ENCODE measurements at regions not wholly inside any gene's neighbourhood (a gene's known extent, or its start where the extent isn't known, plus 50 kb on each side); places are given as distances from the start of the nearest gene placed in this dataset.
"Not testable (repeated sequence)": the region's sequence is repeated elsewhere in the genome, so short reads cannot be mapped to it uniquely, and the experiment has no call there.

- DNase-seq (ENCODE audit: low read depth): not testable (repeated sequence)
These were observed 60.3 kb upstream of the NMU start for GRCh38 chr4:55696424-55696823.

GRCh38 chr4:55706541-55706940 is 70.4 kb upstream of the NMU start:
- DNase-seq (ENCODE audit: low read depth): peak; percentile 5

- no peak for DNase-seq (ENCODE audit: low read depth)
These were observed 71.4 kb upstream of the NMU start for GRCh38 chr4:55707507-55707906.

- DNase-seq (ENCODE audit: low read depth): not testable (repeated sequence)
These were observed 71.9 kb upstream of the NMU start for GRCh38 chr4:55707991-55708390.

- DNase-seq (ENCODE audit: low read depth): not testable (repeated sequence)
These were observed 76.7 kb upstream of the NMU start for GRCh38 chr4:55712835-55713234.

GRCh38 chr4:55721651-55722050 is 85.6 kb upstream of the NMU start:
- DNase-seq (ENCODE audit: low read depth): no peak

- no peak for DNase-seq (ENCODE audit: low read depth)
These were observed 86.0 kb upstream of the NMU start for GRCh38 chr4:55722132-55722531.

GRCh38 chr4:55723403-55723802 is 87.3 kb upstream of the NMU start:
- no peak for DNase-seq (ENCODE audit: low read depth)

- no peak for DNase-seq (ENCODE audit: low read depth)
These were observed 89.0 kb upstream of the NMU start for GRCh38 chr4:55725057-55725456.

GRCh38 chr4:55727746-55728145 is 91.6 kb upstream of the NMU start:
- DNase-seq (ENCODE audit: low read depth): no peak

- DNase-seq (ENCODE audit: low read depth): no peak
These were observed 90.0 kb upstream of the EXOC1L start for GRCh38 chr4:55729351-55730279.

- no peak for DNase-seq (ENCODE audit: low read depth)
These were observed 89.2 kb upstream of the EXOC1L start for GRCh38 chr4:55730280-55730931.

GRCh38 chr4:55731959-55732358 is 87.6 kb upstream of the EXOC1L start:
- DNase-seq (ENCODE audit: low read depth): no peak

GRCh38 chr4:55732864-55733263 is 86.7 kb upstream of the EXOC1L start:
- DNase-seq (ENCODE audit: low read depth): no peak

GRCh38 chr4:55733932-55734331 is 85.7 kb upstream of the EXOC1L start:
- DNase-seq (ENCODE audit: low read depth): no peak

- no peak for DNase-seq (ENCODE audit: low read depth)
These were observed 82.9 kb upstream of the EXOC1L start for GRCh38 chr4:55736605-55737183.

- peak; percentile 58 for DNase-seq (ENCODE audit: low read depth)
These were observed 76.9 kb upstream of the EXOC1L start for GRCh38 chr4:55742655-55743202.

- DNase-seq (ENCODE audit: low read depth): no peak
These were observed 75.2 kb upstream of the EXOC1L start for GRCh38 chr4:55744369-55744768.

- no peak for DNase-seq (ENCODE audit: low read depth)
These were observed 74.6 kb upstream of the EXOC1L start for GRCh38 chr4:55745014-55745413.

GRCh38 chr4:55747793-55748192 is 71.8 kb upstream of the EXOC1L start:
- DNase-seq (ENCODE audit: low read depth): no peak

GRCh38 chr4:55749666-55750065 is 69.9 kb upstream of the EXOC1L start:
- no peak for DNase-seq (ENCODE audit: low read depth)

GRCh38 chr4:55752810-55753209 is 66.8 kb upstream of the EXOC1L start:
- no peak for DNase-seq (ENCODE audit: low read depth)

- DNase-seq (ENCODE audit: low read depth): no peak
These were observed 65.7 kb upstream of the EXOC1L start for GRCh38 chr4:55753856-55754255.

Measured in non-pigmented ciliary epithelial cell (primary cell).